ENCODE measurements at regions not wholly inside any gene's neighbourhood (a gene's known extent, or its start where the extent isn't known, plus 50 kb on each side); places are given as distances from the start of the nearest gene placed in this dataset.

GRCh38 chr3:61352306-61352705, 101.1 kb upstream of the FHIT start:
- POLR2A ChIA-PET, result no interaction called here
- BruUV-seq (replicated peaks), result no TSS peak
- Mint-ChIP-seq H3K27ac (ENCODE audit: low read depth, unreplicated experiment) (no peak overlapping the region), H3K9me3 (ENCODE audit: unreplicated experiment) (no peaks in the 10 kb centered on the region), H3K4me1 (ENCODE audit: insufficient read depth, unreplicated experiment) (no peaks in the 10 kb centered on the region), H3K4me3 (ENCODE audit: unreplicated experiment) (no peak overlapping the region), H3K36me3 (ENCODE audit: insufficient read depth, unreplicated experiment) (no peaks in the 10 kb centered on the region), H3K27me3 (ENCODE audit: insufficient read depth, unreplicated experiment) (peaks cover 26% of the 10 kb centered on the region)
- CTCF ChIA-PET, result interaction anchor here (0.6 kb wide), 1 partner anchor 27 kb away, joined by 3 read pairs; no protein-coding TSS in a partner anchor
- DNase-seq (ENCODE audit: unreplicated experiment), result no peak
- intact Hi-C loops (cut with micrococcal nuclease), result no loop called here
- TF ChIP-seq CTCF (IDR thresholded peaks at IDR 0.05; ENCODE audit: unreplicated experiment), result no peak

- no peaks in the 10 kb centered on the region for H3K9me3 Mint-ChIP-seq (ENCODE audit: unreplicated experiment)
Measured at GRCh38 chr3:61353382-61353781, 102.1 kb upstream of the FHIT start.

GRCh38 chr3:61354604-61355003, 103.4 kb upstream of the FHIT start:
- CTCF ChIA-PET, result interaction anchor here (0.6 kb wide), 1 partner anchor 203 kb away, joined by 3 read pairs; no protein-coding TSS in a partner anchor
- TF ChIP-seq CTCF (IDR thresholded peaks at IDR 0.05; ENCODE audit: unreplicated experiment), result no peak
- no peak overlapping the region for H3K27ac Mint-ChIP-seq (ENCODE audit: low read depth, unreplicated experiment)
- H3K4me1 Mint-ChIP-seq (ENCODE audit: insufficient read depth, unreplicated experiment), result no peaks in the 10 kb centered on the region
- POLR2A ChIA-PET, result interaction anchor here (0.6 kb wide), 1 partner anchor 14 kb away, joined by 3 read pairs; no protein-coding TSS in a partner anchor
- H3K9me3 Mint-ChIP-seq (ENCODE audit: unreplicated experiment), result no peaks in the 10 kb centered on the region
- DNase-seq (ENCODE audit: unreplicated experiment), result no peak
- no peak overlapping the region for H3K4me3 Mint-ChIP-seq (ENCODE audit: unreplicated experiment)
- no TSS peak for BruUV-seq (replicated peaks)
- H3K36me3 Mint-ChIP-seq (ENCODE audit: insufficient read depth, unreplicated experiment), result no peaks in the 10 kb centered on the region
- intact Hi-C loops (cut with micrococcal nuclease), result no loop called here
- H3K27me3 Mint-ChIP-seq (ENCODE audit: insufficient read depth, unreplicated experiment), result peaks cover 26% of the 10 kb centered on the region

More at GRCh38 chr3:61353382-61353781, 102.1 kb upstream of the FHIT start:
- no peaks in the 10 kb centered on the region for H3K4me1 Mint-ChIP-seq (ENCODE audit: insufficient read depth, unreplicated experiment)
- H3K4me3 Mint-ChIP-seq (ENCODE audit: unreplicated experiment), result no peak overlapping the region
- no peaks in the 10 kb centered on the region for H3K36me3 Mint-ChIP-seq (ENCODE audit: insufficient read depth, unreplicated experiment)
- no peak overlapping the region for H3K27ac Mint-ChIP-seq (ENCODE audit: low read depth, unreplicated experiment)
- TF ChIP-seq CTCF (IDR thresholded peaks at IDR 0.05; ENCODE audit: unreplicated experiment), result no peak
- CTCF ChIA-PET, result no interaction called here
- POLR2A ChIA-PET, result no interaction called here
- intact Hi-C loops (cut with micrococcal nuclease), result no loop called here
- no peak for DNase-seq (ENCODE audit: unreplicated experiment)
- BruUV-seq (replicated peaks), result no TSS peak
- H3K27me3 Mint-ChIP-seq (ENCODE audit: insufficient read depth, unreplicated experiment), result peaks cover 26% of the 10 kb centered on the region

- no peaks in the 10 kb centered on the region for H3K9me3 Mint-ChIP-seq (ENCODE audit: unreplicated experiment)
- ChIA-PET POLR2A (no interaction called here), CTCF (interaction anchor here (0.7 kb wide), 1 partner anchor 14 kb away, joined by 3 read pairs; no protein-coding TSS in a partner anchor)
- no peak overlapping the region for H3K27ac Mint-ChIP-seq (ENCODE audit: low read depth, unreplicated experiment)
- no peaks in the 10 kb centered on the region for H3K4me1 Mint-ChIP-seq (ENCODE audit: insufficient read depth, unreplicated experiment)
- no peak for DNase-seq (ENCODE audit: unreplicated experiment)
- no TSS peak for BruUV-seq (replicated peaks)
- TF ChIP-seq CTCF (IDR thresholded peaks at IDR 0.05; ENCODE audit: unreplicated experiment), result no peak
- no peaks in the 10 kb centered on the region for H3K36me3 Mint-ChIP-seq (ENCODE audit: insufficient read depth, unreplicated experiment)
- no peak overlapping the region for H3K4me3 Mint-ChIP-seq (ENCODE audit: unreplicated experiment)
- peaks cover 26% of the 10 kb centered on the region for H3K27me3 Mint-ChIP-seq (ENCODE audit: insufficient read depth, unreplicated experiment)
- intact Hi-C loops (cut with micrococcal nuclease), result no loop called here
Measured at GRCh38 chr3:61356685-61357084, 105.4 kb upstream of the FHIT start.

Data from MCF 10A (cell line).